ENCODE measurements at regions not wholly inside any gene's neighbourhood (a gene's known extent, or its start where the extent isn't known, plus 50 kb on each side); places are given as distances from the start of the nearest gene placed in this dataset.
A peak's percentile ranks its signal among the peaks of the same experiment; 100 is the strongest.

GRCh38 chr11:71336176-71336995, 84.0 kb upstream of the SHANK2 start:
- H3K36me3 Mint-ChIP-seq: peaks cover 0 to 6% (median 6%) of the 10 kb centered on the region in 3 donors
- POLR2A ChIA-PET: no interaction called here

GRCh38 chr11:71335371-71335770, 83.0 kb upstream of the SHANK2 start:
- DNase-seq (no peak), ATAC-seq (no peak)
- H3K9me3 Mint-ChIP-seq: peaks cover 0 to 40% (median 19%) of the 10 kb centered on the region in 9 donors
- H3K4me3 Mint-ChIP-seq: no peak overlapping the region
- H3K36me3 Mint-ChIP-seq: peaks cover 0 to 6% (median 6%) of the 10 kb centered on the region in 3 donors
- H3K27ac Mint-ChIP-seq: no peak overlapping the region
- peaks cover 0 to 17% (median 3%) of the 10 kb centered on the region in 5 donors for H3K27me3 Mint-ChIP-seq
- POLR2A ChIA-PET: no interaction called here
- H3K4me1 Mint-ChIP-seq: no peaks in the 10 kb centered on the region

More at GRCh38 chr11:71336176-71336995, 84.0 kb upstream of the SHANK2 start:
- Mint-ChIP-seq H3K27me3 (peaks cover 2 to 27% (median 7%) of the 10 kb centered on the region in 5 donors), H3K4me1 (no peaks in the 10 kb centered on the region), H3K9me3 (peaks cover 0 to 40% (median 18%) of the 10 kb centered on the region in 9 donors), H3K27ac (no peak overlapping the region), H3K4me3 (no peak overlapping the region)
- ATAC-seq (no peak), DNase-seq (no peak)

- POLR2A ChIA-PET: no interaction called here
- no peak overlapping the region for H3K27ac Mint-ChIP-seq
- H3K4me1 Mint-ChIP-seq: no peaks in the 10 kb centered on the region
- H3K36me3 Mint-ChIP-seq: peaks cover 0 to 6% (median 6%) of the 10 kb centered on the region in 3 donors
- peaks cover 0 to 40% (median 19%) of the 10 kb centered on the region in 9 donors for H3K9me3 Mint-ChIP-seq
- DNase-seq (peak in 1 of 10 donors; percentile 46), ATAC-seq (no peak)
- H3K4me3 Mint-ChIP-seq: no peak overlapping the region
- peaks cover 0 to 7% (median 4%) of the 10 kb centered on the region in 5 donors for H3K27me3 Mint-ChIP-seq
Measured at GRCh38 chr11:71334191-71334590, 81.8 kb upstream of the SHANK2 start.

GRCh38 chr11:71333473-71333872, 81.1 kb upstream of the SHANK2 start:
- POLR2A ChIA-PET: no interaction called here
- Mint-ChIP-seq H3K27me3 (peaks cover 0 to 5% (median 2%) of the 10 kb centered on the region in 5 donors), H3K27ac (no peak overlapping the region), H3K4me3 (no peak overlapping the region), H3K9me3 (peaks cover 0 to 40% (median 19%) of the 10 kb centered on the region in 9 donors), H3K36me3 (peaks cover 0 to 6% (median 6%) of the 10 kb centered on the region in 3 donors), H3K4me1 (no peaks in the 10 kb centered on the region)
- DNase-seq (no peak), ATAC-seq (no peak)

- POLR2A ChIA-PET: no interaction called here
- Mint-ChIP-seq H3K4me3 (no peak overlapping the region), H3K27ac (no peak overlapping the region), H3K9me3 (peaks cover 0 to 40% (median 19%) of the 10 kb centered on the region in 9 donors), H3K27me3 (peaks cover 0 to 5% (median 2%) of the 10 kb centered on the region in 5 donors), H3K4me1 (no peaks in the 10 kb centered on the region), H3K36me3 (peaks cover 0 to 6% (median 6%) of the 10 kb centered on the region in 3 donors)
- ATAC-seq (no peak), DNase-seq (no peak)
Measured at GRCh38 chr11:71332447-71332846, 80.1 kb upstream of the SHANK2 start.

GRCh38 chr11:71332046-71332445, 79.7 kb upstream of the SHANK2 start:
- H3K4me1 Mint-ChIP-seq: no peaks in the 10 kb centered on the region
- ATAC-seq: no peak
- no peak overlapping the region for H3K27ac Mint-ChIP-seq
- H3K27me3 Mint-ChIP-seq: peaks cover 0 to 5% (median under 1%) of the 10 kb centered on the region in 5 donors
- no peak overlapping the region for H3K4me3 Mint-ChIP-seq
- H3K36me3 Mint-ChIP-seq: peaks cover 0 to 6% (median 6%) of the 10 kb centered on the region in 3 donors
- DNase-seq: no peak
- POLR2A ChIA-PET: no interaction called here
- peaks cover 0 to 38% (median 19%) of the 10 kb centered on the region in 9 donors for H3K9me3 Mint-ChIP-seq

- Mint-ChIP-seq H3K4me3 (no peak overlapping the region), H3K4me1 (no peaks in the 10 kb centered on the region), H3K27me3 (peaks cover 0 to 5% (median 0%) of the 10 kb centered on the region in 5 donors), H3K36me3 (peaks cover 0 to 6% (median 6%) of the 10 kb centered on the region in 3 donors), H3K9me3 (peaks cover 0 to 37% (median 19%) of the 10 kb centered on the region in 9 donors), H3K27ac (peak overlapping the region in 1 of 10 donors; percentile 53)
- ATAC-seq (no peak), DNase-seq (no peak)
- POLR2A ChIA-PET: no interaction called here
Measured at GRCh38 chr11:71331631-71332030, 79.3 kb upstream of the SHANK2 start.

- no peak overlapping the region for H3K27ac Mint-ChIP-seq
- H3K27me3 Mint-ChIP-seq: peaks cover 0 to 5% (median 0%) of the 10 kb centered on the region in 5 donors
- peaks cover 0 to 6% (median 6%) of the 10 kb centered on the region in 3 donors for H3K36me3 Mint-ChIP-seq
- POLR2A ChIA-PET: no interaction called here
- peak in 1 of 10 donors; percentile 28 for DNase-seq
- ATAC-seq: no peak
- no peak overlapping the region for H3K4me3 Mint-ChIP-seq
- H3K9me3 Mint-ChIP-seq: peaks cover 0 to 36% (median 19%) of the 10 kb centered on the region in 9 donors
- no peaks in the 10 kb centered on the region for H3K4me1 Mint-ChIP-seq
Measured at GRCh38 chr11:71330996-71331395, 78.6 kb upstream of the SHANK2 start.

- Mint-ChIP-seq H3K27me3 (peaks cover 0 to 5% (median 4%) of the 10 kb centered on the region in 5 donors), H3K36me3 (peaks cover 0 to 6% (median 6%) of the 10 kb centered on the region in 3 donors), H3K4me3 (no peak overlapping the region), H3K4me1 (no peaks in the 10 kb centered on the region), H3K9me3 (peaks cover 0 to 35% (median 19%) of the 10 kb centered on the region in 9 donors), H3K27ac (no peak overlapping the region)
- DNase-seq (peak in 1 of 10 donors; percentile 52), ATAC-seq (no peak)
- POLR2A ChIA-PET: no interaction called here
Measured at GRCh38 chr11:71330349-71330748, 78.0 kb upstream of the SHANK2 start.

GRCh38 chr11:71329786-71330185, 77.4 kb upstream of the SHANK2 start:
- ATAC-seq (no peak), DNase-seq (peak in 1 of 10 donors; percentile 24)
- Mint-ChIP-seq H3K36me3 (peaks cover 0 to 6% (median 6%) of the 10 kb centered on the region in 3 donors), H3K4me1 (no peaks in the 10 kb centered on the region), H3K4me3 (no peak overlapping the region), H3K9me3 (peaks cover 0 to 31% (median 19%) of the 10 kb centered on the region in 9 donors), H3K27ac (no peak overlapping the region), H3K27me3 (peaks cover 0 to 9% (median 6%) of the 10 kb centered on the region in 5 donors)
- POLR2A ChIA-PET: no interaction called here

GRCh38 chr11:71329165-71329510, 76.8 kb upstream of the SHANK2 start:
- POLR2A ChIA-PET: no interaction called here
- H3K27me3 Mint-ChIP-seq: peaks cover 0 to 16% (median 9%) of the 10 kb centered on the region in 5 donors
- H3K4me3 Mint-ChIP-seq: no peak overlapping the region
- H3K4me1 Mint-ChIP-seq: no peaks in the 10 kb centered on the region
- peaks cover 0 to 6% (median 6%) of the 10 kb centered on the region in 3 donors for H3K36me3 Mint-ChIP-seq
- DNase-seq (peak in 1 of 10 donors; percentile 47), ATAC-seq (no peak)
- H3K27ac Mint-ChIP-seq: no peak overlapping the region
- H3K9me3 Mint-ChIP-seq: peaks cover 0 to 25% (median 16%) of the 10 kb centered on the region in 9 donors

- Mint-ChIP-seq H3K4me1 (no peaks in the 10 kb centered on the region), H3K4me3 (no peak overlapping the region), H3K27me3 (peaks cover 3 to 33% (median 21%) of the 10 kb centered on the region in 5 donors), H3K36me3 (no peaks in the 10 kb centered on the region), H3K27ac (no peak overlapping the region), H3K9me3 (peaks cover 0 to 10% (median 8%) of the 10 kb centered on the region in 9 donors)
- ATAC-seq (no peak), DNase-seq (peak in 1 of 10 donors; percentile 31)
- POLR2A ChIA-PET: interaction anchor here (0.6 kb wide), 1 partner anchor 1824 kb away, joined by 3 read pairs; no protein-coding TSS in a partner anchor
Measured at GRCh38 chr11:71327156-71328085, 75.0 kb upstream of the SHANK2 start.

Data from naive thymus-derived CD8-positive, alpha-beta T cell (primary cell).